DOHH2 (cell line): ENCODE measurements at regions not wholly inside any gene's neighbourhood (a gene's known extent, or its start where the extent isn't known, plus 50 kb on each side); places are given as distances from the start of the nearest gene placed in this dataset.

Experiments used
- H3F3A ChIP-seq: fragments of 200-600 bp; sonication (generic), shearing (Covaris generic); 2 replicates; pipeline ENCODE4 v1.6.0; 2016; ENCODE audit warnings: antibody characterized with exemption, mild to moderate bottlenecking; ENCODE audit not compliant: control insufficient read depth, insufficient read depth
- H3K27ac ChIP-seq: fragments of 200-600 bp; sonication (generic); 2 replicates; pipeline ENCODE4 v1.5.1; 2014; ENCODE audit warnings: low read depth, mild to moderate bottlenecking, low read length, moderate library complexity
- H3K27me3 ChIP-seq: fragments of 200-600 bp; sonication (generic); 2 replicates; pipeline ENCODE4 v1.6.1; 2014; ENCODE audit warnings: mild to moderate bottlenecking, low read length, mixed read lengths; ENCODE audit not compliant: control insufficient read depth
- H3K36me3 ChIP-seq: fragments of 200-600 bp; sonication (generic); 2 replicates; pipeline ENCODE4 v1.6.1; 2014; ENCODE audit warnings: mild to moderate bottlenecking, low read length, moderate library complexity, mixed read lengths; ENCODE audit not compliant: control insufficient read depth
- H3K4me1 ChIP-seq: fragments of 200-600 bp; sonication (generic); 2 replicates; pipeline ENCODE4 v1.6.1; 2014; ENCODE audit warnings: mild to moderate bottlenecking, low read length, mixed read lengths; ENCODE audit not compliant: control insufficient read depth
- H3K4me2 ChIP-seq: fragments of 200-600 bp; sonication (generic); 2 replicates; pipeline ENCODE4 v1.6.0; 2014; ENCODE audit warnings: mild to moderate bottlenecking, low read length, moderate library complexity
- H3K4me3 ChIP-seq: fragments of 200-600 bp; sonication (generic); 2 replicates; pipeline ENCODE4 v1.5.1; 2014; ENCODE audit warnings: mild to moderate bottlenecking, low read length, mixed read lengths
- H3K79me2 ChIP-seq: fragments of 200-600 bp; sonication (generic); 2 replicates; pipeline ENCODE4 v1.6.1; 2014; ENCODE audit warnings: mild to moderate bottlenecking, low read length, mixed read lengths; ENCODE audit not compliant: control insufficient read depth
- H3K9me2 ChIP-seq: fragments of 200-600 bp; sonication (generic); replicated peaks from 2 replicates; pipeline ENCODE4 v1.6.1; 2014; ENCODE audit warnings: mild to moderate bottlenecking, low read length, mixed read lengths; ENCODE audit not compliant: control insufficient read depth
- H3K9me3 ChIP-seq: fragments of 200-600 bp; sonication (generic); 2 replicates; pipeline ENCODE4 v1.6.1; 2014; ENCODE audit warnings: antibody characterized with exemption, low read length, mixed read lengths; ENCODE audit not compliant: control insufficient read depth, insufficient read depth
- H4K20me1 ChIP-seq: fragments of 200-600 bp; sonication (generic); 2 replicates; pipeline ENCODE4 v1.6.0; 2014; ENCODE audit warnings: low read depth, mild to moderate bottlenecking, antibody characterized with exemption, low read length, moderate library complexity; ENCODE audit not compliant: control insufficient read depth, insufficient read depth
- CTCF ChIP-seq: fragments of 200-600 bp; sonication (generic); IDR thresholded peaks from one replicate; pipeline ENCODE4 v1.5.1; 2014; ENCODE audit warnings: antibody characterized with exemption, mild to moderate bottlenecking, low read depth, low read length; ENCODE audit not compliant: poor library complexity, severe bottlenecking
- EZH2phosphoT487 ChIP-seq: fragments of 200-600 bp; sonication (generic); IDR thresholded peaks from 2 replicates; pipeline ENCODE4 v1.6.1; 2017; ENCODE audit warnings: borderline replicate concordance, mild to moderate bottlenecking, antibody characterized with exemption, low read length, moderate library complexity, mixed read lengths

GRCh38 chr10:109264004-109264403, 659.3 kb downstream of the XPNPEP1 start:
- Histone ChIP-seq H3K36me3 (no peaks in the 10 kb centered on the region), H3K27ac (no peak overlapping the region), H3K4me3 (no peak overlapping the region), H3K27me3 (no peaks in the 10 kb centered on the region), H3K9me2 (no peaks in the 10 kb centered on the region), H3F3A (no peaks in the 10 kb centered on the region), H3K79me2 (no peaks in the 10 kb centered on the region), H3K9me3 (no peaks in the 10 kb centered on the region), H4K20me1 (no peaks in the 10 kb centered on the region), H3K4me2 (no peak overlapping the region), H3K4me1 (no peaks in the 10 kb centered on the region)
- TF ChIP-seq EZH2phosphoT487 (no peak), CTCF (no peak)

- H3K9me2 ChIP-seq: no peaks in the 10 kb centered on the region
- H3K79me2 ChIP-seq: no peaks in the 10 kb centered on the region
- no peaks in the 10 kb centered on the region for H3K36me3 ChIP-seq
- H4K20me1 ChIP-seq: no peaks in the 10 kb centered on the region
- no peak overlapping the region for H3K4me3 ChIP-seq
- no peaks in the 10 kb centered on the region for H3K9me3 ChIP-seq
- no peaks in the 10 kb centered on the region for H3F3A ChIP-seq
- H3K27me3 ChIP-seq: no peaks in the 10 kb centered on the region
- no peak overlapping the region for H3K27ac ChIP-seq
- no peaks in the 10 kb centered on the region for H3K4me1 ChIP-seq
- TF ChIP-seq CTCF (no peak), EZH2phosphoT487 (no peak)
- H3K4me2 ChIP-seq: no peak overlapping the region
These were observed 662.1 kb downstream of the XPNPEP1 start for GRCh38 chr10:109261231-109261630.

- Histone ChIP-seq H3K4me1 (no peaks in the 10 kb centered on the region), H3K4me3 (no peak overlapping the region), H3K79me2 (no peaks in the 10 kb centered on the region), H3F3A (no peaks in the 10 kb centered on the region), H3K4me2 (no peak overlapping the region), H3K9me3 (no peaks in the 10 kb centered on the region), H3K27me3 (no peaks in the 10 kb centered on the region), H3K36me3 (no peaks in the 10 kb centered on the region), H4K20me1 (no peaks in the 10 kb centered on the region), H3K9me2 (no peaks in the 10 kb centered on the region), H3K27ac (no peak overlapping the region)
- TF ChIP-seq CTCF (no peak), EZH2phosphoT487 (no peak)
These were observed 664.0 kb downstream of the XPNPEP1 start for GRCh38 chr10:109259293-109259692.

- Histone ChIP-seq H3K36me3 (no peaks in the 10 kb centered on the region), H3K4me2 (no peak overlapping the region), H4K20me1 (no peaks in the 10 kb centered on the region), H3K4me3 (no peak overlapping the region), H3K79me2 (no peaks in the 10 kb centered on the region), H3K9me3 (no peaks in the 10 kb centered on the region), H3K27me3 (no peaks in the 10 kb centered on the region), H3K27ac (no peak overlapping the region), H3F3A (no peaks in the 10 kb centered on the region), H3K4me1 (no peaks in the 10 kb centered on the region), H3K9me2 (no peaks in the 10 kb centered on the region)
- TF ChIP-seq EZH2phosphoT487: no peak
- no peak for TF ChIP-seq CTCF
These were observed 670.0 kb downstream of the XPNPEP1 start for GRCh38 chr10:109253306-109253705.
